HPDE6-E6E7 (cell line): ENCODE measurements at regions not wholly inside any gene's neighbourhood (a gene's known extent, or its start where the extent isn't known, plus 50 kb on each side); places are given as distances from the start of the nearest gene placed in this dataset.

Experiments used
- DNase-seq: peaks from one replicate; pipeline ENCODE4 v3.0.0; 2011; ENCODE audit warnings: missing footprints; ENCODE audit errors: extremely low spot score

- DNase-seq = no peak
These were observed 70.3 kb upstream of the KLHL29 start for GRCh38 chr2:23314687-23315086.

GRCh38 chr2:23320058-23320457 lies 64.9 kb upstream of the KLHL29 start:
- no peak for DNase-seq

- DNase-seq = no peak
These were observed 63.2 kb upstream of the KLHL29 start for GRCh38 chr2:23321751-23322150.

DNA sequence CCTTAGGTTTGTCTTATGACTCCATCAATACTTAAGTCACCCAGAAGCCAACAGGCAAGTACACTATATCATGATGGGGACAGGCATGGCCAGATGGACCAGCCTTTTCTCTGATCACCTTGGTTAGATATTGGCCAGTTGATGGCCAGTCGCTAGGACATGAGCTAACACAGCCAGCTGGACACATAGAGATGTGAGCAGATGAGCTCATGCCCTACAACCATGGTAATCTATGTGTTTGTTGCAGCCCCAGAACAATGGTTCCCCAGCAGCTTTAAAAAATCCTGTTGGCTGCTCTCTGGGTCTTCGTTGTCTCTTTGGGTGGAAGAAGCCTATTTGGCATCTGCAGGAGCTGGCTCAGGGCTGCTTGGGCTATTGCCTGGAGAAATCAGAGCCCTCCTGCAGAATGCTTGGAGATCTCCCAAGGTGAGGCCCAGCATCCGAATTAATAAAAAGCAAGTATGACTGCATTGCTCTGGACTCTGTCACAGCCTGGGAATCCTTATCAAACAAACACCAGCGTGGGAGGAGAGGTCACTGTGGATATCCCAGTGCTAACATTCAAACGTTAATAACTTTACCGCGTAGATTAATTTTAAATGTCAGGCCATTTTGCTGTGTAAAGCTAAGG lies 62.3 kb upstream of the KLHL29 start:
- DNase-seq = no peak

DNA sequence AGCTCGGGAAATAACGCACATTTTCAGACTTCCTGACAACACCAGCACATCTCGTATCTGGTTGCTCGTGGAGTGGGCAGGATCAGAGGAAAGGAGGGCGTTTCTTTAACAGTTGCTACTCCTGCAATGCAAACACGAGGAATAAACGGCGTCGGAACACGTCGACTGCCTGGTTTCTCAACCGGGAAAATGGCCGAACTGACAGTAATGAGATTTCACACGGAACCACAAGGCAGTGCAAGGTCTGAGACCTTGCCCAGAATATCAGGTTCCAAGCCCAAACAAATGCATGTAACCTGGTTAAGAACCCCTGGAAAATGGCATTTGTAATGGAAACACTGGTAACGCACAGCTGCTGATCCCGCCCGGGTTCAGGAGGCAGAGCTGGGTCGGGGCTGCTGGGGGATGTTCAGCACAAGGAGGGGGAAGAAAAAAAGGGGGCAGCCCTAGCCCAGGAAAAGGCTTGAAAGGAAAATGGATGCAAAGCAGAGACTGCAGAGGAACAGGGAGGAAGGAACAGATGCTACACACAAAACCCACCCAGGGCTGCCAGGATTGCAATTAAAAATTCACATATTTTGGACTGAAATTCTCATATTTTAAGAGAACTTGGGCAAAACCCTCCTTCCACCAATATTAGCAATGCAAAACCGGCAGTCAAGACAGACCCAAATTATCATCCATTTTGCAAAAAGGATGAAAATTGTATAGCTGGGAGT lies 61.6 kb upstream of the KLHL29 start:
- DNase-seq = no peak

DNA sequence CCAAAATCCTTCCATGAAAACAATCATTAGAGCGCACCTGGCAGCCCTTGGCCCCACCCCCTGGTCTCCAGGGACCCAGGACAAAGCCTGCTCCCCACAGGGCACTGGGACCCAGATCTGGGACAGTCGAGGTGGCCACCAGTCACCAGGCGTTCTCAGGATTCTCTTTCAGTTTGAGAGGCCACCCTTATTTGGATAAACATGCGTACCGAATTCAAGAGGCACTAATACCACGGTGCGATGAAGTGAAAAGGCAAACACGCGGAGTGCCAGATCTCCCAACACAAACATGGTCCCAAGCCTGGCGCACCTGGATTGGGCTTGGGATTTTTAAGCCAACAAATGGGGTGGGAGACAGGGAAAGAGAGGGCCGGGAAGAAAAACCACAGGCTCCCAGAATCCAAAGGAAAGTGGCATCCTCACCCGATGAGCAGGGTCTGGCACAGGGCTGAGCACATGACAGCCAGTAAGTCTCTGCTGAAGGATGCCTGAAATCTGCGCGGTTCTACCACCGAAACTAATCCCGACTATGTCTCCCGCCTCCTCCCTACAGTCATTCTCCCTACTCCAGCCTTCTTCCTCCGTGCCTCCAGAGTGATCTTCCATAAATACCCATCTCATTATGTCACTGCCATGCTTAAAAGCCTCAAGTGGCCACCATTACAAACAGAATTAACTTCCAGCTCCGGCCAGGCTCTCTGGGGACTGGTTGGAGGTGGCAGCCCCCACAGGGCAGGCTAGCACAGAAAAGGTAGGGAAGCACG lies 60.9 kb upstream of the KLHL29 start:
- DNase-seq = no peak

DNA sequence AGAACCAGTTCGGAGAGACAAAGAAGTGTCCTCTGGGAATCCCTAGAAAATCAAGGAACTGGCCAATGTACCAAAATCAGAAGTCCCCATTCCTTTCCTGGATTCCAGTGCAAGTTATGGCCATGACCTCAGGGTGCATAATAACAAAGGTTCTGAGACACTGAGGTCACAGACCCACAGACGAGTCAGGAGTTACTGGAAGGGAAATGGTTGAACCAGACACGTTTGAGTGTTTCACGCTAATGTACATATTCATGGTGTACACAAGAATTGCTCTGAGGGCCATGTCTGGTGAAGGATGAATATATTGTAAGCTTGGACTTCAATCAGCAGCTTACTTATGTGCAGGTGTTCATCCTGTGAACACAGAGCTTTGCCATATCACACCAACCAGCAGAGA lies 58.6 kb upstream of the KLHL29 start:
- DNase-seq = no peak

GRCh38 chr2:23327416-23327815 lies 57.6 kb upstream of the KLHL29 start:
- no peak for DNase-seq

GRCh38 chr2:23327887-23328286 lies 57.1 kb upstream of the KLHL29 start:
- no peak for DNase-seq

DNA sequence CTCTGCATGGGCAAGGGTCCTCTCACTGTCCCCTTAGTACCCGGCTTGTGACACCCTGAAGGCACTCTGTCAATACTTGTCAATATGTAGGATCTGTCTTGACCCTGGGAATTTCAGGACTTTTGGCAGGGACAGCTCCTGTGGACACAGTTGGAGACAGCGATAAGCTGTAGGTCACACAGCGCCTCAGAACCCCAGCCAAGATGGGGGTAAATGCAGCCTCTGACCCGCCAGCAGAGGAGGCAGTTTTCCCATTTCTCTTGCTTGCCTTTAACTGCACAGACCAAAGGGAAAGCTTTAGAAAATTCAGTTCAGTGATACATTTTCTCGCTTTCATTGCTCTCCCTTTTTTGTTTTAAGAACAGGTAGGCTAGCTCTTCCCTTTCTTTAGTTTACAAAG lies 54.8 kb upstream of the KLHL29 start:
- no peak for DNase-seq
